K562 (cell line): ENCODE measurements at regions not wholly inside any gene's neighbourhood (a gene's known extent, or its start where the extent isn't known, plus 50 kb on each side); places are given as distances from the start of the nearest gene placed in this dataset.

Experiments used
- MTA2 ChIP-seq: fragments of 450-650 bp; IDR thresholded peaks from 2 replicates; pipeline ENCODE4 v1.6.1; 2016; ENCODE audit warnings: low read depth
- ZNF224 ChIP-seq: sonication (generic); formaldehyde crosslinking; IDR thresholded peaks from 2 replicates; pipeline ENCODE4 v1.8.0; 2022; ENCODE audit warnings: mild to moderate bottlenecking, missing genetic modification reagents
- TF ChIP-seq, protein P1 (sequence below), 3 experiments: IDR thresholded peaks in 2 of 3; conservative IDR thresholded peaks in 1 of 3; 2 replicates each; pipeline ENCODE4 v1.5.1; 2011 to 2012; ENCODE audit warnings: low read length in 3 of 3, mild to moderate bottlenecking in 3 of 3, control low read depth in 2 of 3, improper control_type of control experiment in 1 of 3, inconsistent platforms in 1 of 3, low read depth in 1 of 3, mixed read lengths in 1 of 3, moderate library complexity in 1 of 3; ENCODE audit not compliant: insufficient read depth in 2 of 3

DNA sequence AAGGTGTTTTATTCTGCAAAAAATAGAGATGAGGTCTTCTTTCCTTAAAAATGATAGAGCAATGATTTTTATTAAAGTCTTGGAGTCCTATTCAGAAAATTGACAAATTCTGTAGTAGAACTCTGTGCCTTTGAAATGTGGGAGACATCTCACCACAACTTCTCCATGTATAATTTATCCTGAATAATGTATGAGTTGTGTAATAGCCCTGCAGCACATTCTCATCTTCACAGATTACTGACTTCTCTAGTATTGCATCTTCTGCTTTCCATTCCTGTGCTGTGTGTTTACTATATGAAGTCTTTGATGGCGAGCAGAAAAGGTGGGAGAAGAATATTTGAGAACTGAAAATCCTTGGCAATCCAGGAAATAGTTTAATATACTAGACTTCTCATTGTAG lies 255.6 kb downstream of the TTC6 start:
- TF ChIP-seq ZNF224 (CRISPR knock-in tag) (no peak), MTA2 (no peak)
- TF ChIP-seq, protein P1, sequence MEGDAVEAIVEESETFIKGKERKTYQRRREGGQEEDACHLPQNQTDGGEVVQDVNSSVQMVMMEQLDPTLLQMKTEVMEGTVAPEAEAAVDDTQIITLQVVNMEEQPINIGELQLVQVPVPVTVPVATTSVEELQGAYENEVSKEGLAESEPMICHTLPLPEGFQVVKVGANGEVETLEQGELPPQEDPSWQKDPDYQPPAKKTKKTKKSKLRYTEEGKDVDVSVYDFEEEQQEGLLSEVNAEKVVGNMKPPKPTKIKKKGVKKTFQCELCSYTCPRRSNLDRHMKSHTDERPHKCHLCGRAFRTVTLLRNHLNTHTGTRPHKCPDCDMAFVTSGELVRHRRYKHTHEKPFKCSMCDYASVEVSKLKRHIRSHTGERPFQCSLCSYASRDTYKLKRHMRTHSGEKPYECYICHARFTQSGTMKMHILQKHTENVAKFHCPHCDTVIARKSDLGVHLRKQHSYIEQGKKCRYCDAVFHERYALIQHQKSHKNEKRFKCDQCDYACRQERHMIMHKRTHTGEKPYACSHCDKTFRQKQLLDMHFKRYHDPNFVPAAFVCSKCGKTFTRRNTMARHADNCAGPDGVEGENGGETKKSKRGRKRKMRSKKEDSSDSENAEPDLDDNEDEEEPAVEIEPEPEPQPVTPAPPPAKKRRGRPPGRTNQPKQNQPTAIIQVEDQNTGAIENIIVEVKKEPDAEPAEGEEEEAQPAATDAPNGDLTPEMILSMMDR (IDR thresholded peaks at IDR 0.05 in 2 of 3, conservative IDR thresholded peaks at IDR 0.05 in 1 of 3; ENCODE audit: insufficient read depth in 2 of 3, low read depth in 1 of 3, low read length in 3 of 3) = no peak
